DMS153 (cell line): ENCODE measurements at regions not wholly inside any gene's neighbourhood (a gene's known extent, or its start where the extent isn't known, plus 50 kb on each side); places are given as distances from the start of the nearest gene placed in this dataset.
"Not testable (repeated sequence)": the region's sequence is repeated elsewhere in the genome, so short reads cannot be mapped to it uniquely, and the experiment has no call there.

Source experiments
- DNase-seq: peaks from one replicate; lab custom pipeline; 2025; lab: John Stamatoyannopoulos, UW

DNA sequence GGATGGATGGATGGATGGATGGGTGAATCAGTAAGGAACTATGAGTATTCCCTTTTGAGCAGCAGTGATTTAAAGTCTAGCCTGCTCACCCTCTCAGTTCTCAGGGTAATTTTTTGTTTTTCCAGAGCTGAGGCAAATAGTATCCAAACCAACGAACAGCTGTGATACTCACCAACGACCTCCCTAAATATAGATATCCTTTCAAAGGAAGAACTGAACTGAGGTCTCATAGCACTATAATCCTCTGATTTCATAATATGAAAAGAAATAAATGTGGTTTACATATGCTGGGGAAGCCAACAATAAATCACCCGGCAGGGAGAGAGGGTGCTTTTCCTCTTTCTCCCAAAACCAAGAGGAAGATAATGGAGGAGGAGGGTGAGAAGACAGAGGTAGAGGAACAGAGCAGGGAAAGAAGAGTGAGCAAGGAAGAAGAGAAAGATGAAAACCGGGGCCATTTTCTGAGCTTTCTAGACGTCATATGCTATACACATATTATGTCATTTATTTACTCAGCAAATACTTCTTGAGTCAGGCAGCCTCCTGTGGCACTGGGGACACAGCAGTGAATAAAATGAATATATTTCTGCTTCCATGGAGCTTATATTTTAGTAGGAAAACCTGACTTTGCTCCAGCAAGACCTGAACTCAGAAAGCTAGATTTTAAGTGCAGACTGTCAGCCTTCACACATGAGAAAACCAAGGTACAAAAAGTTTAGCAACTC is 710.7 kb upstream of the TBX3 start:
- peak; percentile 72 for DNase-seq

DNA sequence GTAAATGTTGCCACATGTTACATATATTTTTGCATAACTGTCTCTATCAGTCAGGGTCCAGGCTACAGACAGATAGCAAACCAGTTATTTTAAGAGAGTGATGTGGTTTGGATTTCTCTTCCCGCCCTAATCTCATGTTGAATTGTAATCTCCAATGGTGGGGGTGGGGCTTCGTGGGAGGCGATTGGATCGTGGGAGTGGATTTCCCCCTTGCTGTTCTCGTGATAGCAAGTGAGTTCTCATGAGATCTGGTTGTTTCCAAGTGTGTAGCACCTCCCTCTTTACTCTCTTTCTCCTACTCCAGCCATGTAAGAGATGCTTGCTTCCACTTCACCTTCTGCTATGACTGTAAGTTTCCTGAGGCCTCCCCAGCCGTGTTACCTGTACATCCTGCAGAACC is 704.2 kb upstream of the TBX3 start:
- no peak for DNase-seq

DNA sequence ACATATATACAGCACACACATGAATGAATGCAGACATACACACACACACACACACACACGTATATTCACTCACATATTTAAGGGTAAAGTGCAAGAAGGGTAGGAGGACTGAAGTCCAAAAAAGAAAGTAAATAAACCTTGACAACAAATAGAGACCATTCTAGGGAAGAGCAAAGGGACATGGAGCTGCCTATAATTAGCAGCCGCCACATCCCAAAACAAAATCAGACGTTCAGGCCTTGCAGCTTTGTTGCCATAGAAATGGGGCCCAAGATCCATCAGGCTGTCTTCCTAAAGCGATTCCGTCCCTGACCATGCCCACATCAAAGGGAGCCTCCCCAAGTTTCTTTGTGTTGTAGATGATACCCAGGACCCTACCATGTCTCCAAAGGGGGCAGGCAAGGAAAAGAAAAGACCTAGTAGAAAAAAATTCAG is 703.5 kb upstream of the TBX3 start:
- DNase-seq: no peak

DNA sequence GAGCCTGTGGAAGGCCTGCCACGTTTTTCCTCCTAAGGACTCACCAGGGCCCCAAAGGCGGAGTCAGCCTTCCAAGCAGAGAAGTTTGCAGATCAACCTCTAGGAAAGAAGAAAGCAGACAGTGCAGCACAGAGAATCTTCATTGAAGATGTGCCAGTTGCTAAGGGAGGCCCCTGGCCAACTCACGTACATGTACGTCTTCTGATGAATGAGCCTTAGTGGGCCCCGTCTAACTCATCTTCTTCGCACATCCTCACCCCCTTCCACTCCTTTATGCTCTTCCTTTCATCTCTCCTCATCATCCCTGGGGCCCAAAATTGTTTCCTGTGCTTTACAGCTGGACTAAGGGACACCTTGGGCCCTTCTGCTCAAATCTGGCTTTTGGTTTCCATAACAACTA is 703.0 kb upstream of the TBX3 start:
- DNase-seq: no peak

DNA sequence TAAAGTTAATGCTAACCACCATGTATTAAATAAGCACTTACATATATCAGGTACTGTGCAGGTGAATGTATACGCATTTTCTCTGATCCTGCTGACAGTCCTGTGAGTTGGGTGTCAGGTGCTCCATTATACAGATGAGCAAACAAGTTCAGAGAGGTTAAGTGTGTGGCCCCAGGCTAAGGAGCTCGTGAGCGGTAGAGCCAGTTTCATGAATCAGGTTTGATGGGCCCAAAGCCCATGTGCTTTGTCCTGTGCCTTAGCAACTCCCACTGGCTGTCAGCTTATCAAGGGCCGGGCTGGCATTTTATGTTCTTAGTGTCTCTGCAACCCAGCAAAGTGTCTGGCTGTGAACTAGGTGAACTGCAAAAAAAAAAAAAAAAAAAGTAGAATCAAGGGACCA is 701.2 kb upstream of the TBX3 start:
- DNase-seq: no peak

DNA sequence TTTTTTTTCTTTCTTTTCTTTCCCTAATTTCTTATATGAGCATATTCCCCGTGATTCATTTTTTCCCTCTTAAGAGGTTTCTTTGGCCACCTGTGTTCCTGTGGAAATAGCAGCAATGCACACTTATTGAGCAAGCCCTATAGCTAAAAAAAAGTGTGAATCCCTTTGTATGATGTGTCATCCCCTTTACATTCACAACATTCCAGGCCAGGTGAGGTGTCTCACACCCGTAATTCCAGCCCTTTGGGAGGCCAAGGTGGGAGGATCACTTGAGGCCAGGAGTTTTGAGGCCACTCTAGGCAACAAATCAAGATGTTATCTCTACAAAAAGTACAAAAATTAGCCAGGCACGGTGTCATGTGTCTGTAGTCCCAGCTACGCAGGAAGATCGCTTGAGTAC is 700.4 kb upstream of the TBX3 start:
- DNase-seq: no peak

DNA sequence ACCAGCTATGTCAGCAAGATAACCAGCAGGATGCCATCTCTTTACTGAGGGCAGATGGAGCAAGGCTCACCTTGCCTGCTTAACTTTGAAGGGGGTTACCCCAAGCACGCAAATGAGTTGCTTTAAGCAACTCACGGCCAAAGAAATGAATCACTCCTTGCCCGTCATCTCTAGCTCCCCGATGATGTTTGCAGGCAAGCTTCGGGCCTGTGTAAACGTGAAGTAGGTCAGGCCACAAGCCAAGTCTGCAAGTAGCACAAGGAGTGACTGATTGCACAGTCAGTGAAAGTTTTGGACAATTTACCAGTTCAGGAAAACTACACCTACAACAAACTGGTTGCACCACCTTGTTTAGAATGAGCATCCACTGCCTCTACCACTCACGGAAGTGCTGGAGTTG is 699.7 kb upstream of the TBX3 start:
- no peak for DNase-seq

DNA sequence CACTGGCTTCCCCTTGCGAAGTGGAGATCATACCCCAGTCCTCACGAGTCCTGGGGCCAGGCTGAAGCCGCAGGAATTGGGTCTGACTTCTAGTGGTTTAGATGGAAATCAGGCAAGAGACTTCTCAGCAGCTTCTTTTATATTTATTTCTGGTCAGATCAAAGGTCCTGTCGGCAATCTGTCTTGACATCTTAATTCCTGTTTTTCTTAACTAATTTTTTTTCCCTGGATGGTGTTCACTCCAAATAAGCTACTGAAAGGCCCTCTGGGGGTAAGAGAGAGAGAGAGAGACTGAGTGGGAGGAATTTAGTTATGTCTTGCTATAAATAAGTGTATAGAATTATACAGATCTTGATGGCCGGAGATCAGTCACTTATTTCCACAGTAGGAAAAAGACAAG is 698.7 kb upstream of the TBX3 start:
- no peak for DNase-seq

DNA sequence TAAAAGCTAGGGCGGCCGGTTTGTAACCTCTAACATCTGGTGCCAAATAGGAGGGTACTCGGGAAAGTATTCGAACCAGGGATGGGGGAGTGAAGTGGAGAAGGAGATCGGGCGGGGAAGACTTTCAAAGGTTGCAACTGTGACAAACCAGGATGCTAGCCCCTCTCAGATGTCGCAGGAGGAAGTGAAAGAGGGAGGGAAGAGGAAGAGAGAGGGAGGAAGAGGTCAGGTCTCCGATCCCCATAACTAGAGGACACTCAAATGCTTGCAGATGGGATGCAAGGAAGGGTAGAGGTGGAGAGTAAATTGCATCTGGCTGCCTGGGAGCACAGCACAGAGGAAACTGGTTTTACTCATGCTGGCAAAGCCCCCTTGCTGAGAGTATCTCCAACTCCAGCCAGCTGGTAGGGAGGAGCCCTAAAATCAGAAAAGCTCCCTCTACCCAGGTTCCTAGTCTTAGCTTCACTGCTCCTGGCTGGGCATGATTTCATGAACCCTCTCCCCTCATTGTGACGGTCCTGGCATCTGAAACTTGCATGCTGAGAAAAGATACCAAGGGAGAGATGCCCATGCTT is 696.7 kb upstream of the TBX3 start:
- DNase-seq: no peak

DNA sequence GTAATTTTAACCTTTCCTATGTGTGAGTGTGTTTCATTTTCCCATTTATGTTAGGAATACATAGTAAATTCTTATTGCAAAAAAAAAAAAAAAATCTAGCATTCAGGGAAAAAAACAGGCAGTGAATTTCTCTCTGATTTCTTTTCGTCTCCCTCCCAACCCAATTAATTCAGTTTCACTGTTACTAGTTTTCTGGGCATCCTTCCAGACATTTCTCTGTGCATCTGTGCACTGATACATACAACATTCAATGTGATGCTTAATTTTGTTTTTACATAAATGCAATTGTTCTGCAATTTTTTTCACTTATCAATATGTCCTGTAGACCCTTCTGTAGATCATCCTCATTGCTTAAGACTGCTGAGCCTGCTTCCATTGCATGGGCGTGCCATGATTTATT is 694.3 kb upstream of the TBX3 start:
- no peak for DNase-seq

DNA sequence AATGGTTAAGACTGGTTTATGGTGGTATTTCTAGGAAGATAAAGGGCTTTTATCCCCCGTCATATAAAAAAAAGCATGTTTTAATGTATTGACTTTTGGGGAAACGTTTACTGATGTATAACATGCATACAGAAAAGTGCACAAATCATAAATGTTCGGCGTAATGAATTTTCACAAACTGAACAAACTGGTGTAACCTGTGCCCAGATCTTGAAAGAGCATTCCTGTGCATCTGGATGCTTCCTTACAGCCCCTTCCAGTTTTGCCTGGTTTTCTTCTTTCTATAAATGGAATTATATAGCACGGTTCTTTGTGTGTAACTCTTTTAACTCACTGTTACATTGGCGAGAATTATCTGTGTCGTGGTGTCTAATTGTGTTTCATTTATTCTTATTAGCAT is 693.8 kb upstream of the TBX3 start:
- no peak for DNase-seq

DNA sequence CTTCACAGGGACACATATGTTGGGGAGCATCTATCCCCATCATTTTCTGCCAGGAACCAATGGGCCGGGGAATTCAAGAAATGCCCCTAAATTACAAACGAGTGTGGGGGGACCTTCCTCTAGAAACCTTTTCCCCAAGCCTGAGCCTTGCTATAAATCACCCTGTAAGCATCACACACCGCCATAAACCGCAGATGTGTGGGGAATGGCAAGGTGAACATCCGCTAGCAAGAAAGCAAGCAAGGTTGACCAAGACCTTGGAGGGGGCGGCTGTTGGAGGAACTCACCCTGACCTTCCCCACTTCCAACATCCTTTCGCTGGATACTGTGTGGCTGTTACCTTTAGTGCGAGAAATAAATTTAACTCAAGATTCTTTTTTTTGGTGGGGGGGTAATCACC is 693.3 kb upstream of the TBX3 start:
- DNase-seq: no peak

DNA sequence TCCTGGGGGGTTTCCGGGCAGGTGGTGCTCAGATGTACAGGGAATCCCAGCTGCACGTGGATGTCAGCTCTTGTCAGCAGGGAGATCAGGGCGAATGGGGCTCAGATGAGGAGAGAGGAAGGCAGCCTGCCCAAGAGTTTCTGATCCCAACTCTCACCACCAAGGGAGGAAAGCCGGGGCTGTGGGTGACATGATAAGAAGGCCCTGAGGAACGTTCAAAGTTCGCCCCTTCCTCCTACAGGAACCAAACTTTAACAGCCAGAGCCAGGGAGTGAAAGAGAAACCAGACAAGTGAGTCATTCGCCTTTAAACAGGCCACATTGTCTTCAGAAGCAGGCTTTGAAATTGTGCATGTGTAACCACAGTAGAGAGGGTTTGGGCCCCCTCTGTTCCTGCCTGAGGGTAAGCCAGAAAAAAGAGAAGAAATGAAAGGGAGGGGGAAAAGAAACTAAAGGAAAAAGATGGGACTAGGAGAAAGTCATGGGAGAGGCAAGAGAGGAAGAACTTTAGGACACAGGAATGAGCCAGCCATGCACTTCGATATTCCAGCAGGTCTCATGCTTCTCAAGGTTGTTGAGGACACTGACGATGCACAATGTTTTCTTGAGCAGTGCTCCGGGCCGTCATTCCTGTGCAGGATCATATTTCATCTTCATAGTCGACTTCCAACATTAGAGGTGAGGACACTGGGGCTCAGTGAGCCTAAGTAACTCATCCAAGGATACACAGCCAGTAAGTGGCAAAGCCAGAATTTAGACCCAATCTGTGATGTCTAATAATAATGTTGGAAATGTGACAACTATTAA is 691.4 kb upstream of the TBX3 start:
- DNase-seq: no peak

DNA sequence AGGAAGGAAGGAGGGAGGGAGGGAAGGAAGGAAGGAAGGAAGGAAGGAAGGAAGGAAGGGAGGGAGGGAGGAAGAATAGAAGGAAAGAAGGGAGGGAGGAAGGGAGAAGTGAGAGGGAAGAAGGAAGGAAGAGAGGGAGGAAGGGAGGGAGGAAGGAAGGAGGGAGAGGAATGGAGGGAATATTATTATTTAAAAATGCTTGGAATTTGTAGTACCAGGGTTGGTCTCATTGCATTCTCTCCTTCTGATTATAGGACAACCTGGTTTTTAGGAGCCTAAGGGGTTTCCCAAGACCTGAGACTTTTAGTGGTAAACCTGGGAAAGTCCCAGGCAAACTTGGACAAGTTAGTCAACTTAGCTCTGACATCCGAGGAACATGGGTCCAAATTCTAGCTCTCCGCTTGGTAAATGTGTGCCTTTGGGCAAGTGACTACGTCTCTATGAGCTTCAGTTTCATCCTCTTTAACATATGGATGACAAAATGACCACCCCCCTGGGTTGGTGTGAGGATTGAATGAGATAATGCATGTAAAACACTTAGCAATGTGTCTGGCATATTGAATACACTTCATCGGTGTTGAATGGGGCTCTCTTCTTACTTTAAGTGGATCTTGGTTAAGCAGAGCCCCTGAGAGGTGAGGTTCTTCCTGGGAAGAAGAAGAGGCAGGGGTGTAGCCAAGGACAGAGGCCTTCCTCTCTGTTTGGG is 690.7 kb upstream of the TBX3 start:
- DNase-seq: no peak

DNA sequence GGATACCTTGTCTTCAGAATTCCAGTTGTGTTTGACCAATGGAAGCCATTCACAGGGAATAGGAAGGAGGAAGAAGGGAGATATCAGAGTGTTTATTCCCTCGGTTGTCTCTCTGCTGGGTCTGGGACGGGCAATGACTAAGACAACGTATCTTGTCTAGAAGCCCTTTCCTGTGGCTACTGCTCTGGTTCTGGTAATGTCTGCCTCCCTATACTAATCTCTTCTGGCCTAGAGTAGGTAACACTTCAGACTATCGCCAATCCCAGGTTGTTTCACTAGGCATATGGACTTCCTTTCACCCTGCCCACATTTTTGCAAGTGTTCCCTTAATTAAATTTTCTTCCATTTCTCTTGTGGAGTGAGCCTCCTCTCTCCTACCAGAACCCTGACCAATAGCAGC is 687.7 kb upstream of the TBX3 start:
- DNase-seq: no peak

DNA sequence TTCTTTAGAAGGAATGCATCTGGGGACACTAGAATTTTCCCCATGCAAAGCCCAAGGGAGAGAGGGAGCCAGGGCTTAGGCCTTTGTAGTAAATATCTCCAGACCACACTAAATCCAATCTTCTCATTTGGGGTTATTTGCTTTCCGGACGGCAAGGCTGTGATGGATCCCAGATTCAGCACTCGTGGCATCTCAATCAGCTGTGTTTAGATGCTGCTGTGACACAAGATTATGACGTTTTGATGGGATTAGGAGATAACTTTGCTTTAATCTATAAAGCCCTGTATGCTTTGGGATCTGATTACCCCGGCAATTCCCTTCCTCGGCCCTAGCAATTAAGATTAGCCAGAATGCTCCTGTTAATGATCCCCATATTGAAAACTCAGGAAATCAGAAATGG is 686.7 kb upstream of the TBX3 start:
- no peak for DNase-seq

DNA sequence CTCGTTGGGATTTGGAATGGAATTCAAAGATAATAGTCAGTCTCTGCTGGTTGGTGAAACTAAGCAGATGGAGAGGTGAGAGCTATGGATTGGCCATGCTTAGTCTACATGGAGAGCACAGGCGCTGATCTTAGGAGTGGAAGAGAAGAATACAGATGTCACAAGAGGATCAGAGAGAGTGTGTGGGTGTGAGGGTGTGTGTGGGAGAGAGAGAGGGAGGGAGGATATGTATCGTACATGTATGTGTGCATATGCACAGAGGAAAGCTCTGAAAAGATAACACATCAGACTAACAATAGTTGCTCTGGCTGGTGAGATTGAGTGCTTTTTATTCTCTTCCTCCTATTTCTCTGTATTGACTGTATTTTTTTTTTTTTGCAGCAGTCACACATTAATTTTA is 686.2 kb upstream of the TBX3 start:
- no peak for DNase-seq

DNA sequence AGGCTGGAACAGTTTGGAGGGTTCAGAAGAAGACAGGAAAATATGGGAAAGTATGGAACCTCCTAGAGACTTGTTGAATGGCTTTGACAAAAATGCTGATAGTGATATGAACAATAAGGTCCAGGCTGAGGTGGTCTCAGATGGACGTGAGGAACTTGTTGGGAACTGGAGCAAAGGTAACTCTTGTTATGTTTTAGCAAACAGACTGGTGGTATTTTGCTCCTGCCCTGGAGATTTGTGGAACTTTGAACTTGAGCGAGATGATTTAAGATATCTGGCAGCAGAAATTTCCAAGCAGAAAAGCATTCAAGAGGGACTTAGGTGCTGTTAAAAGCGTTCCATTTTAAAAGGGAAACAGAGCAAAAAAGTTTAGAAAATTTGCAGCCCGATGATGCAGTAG is 682.3 kb upstream of the TBX3 start:
- DNase-seq: not testable (repeated sequence)

DNA sequence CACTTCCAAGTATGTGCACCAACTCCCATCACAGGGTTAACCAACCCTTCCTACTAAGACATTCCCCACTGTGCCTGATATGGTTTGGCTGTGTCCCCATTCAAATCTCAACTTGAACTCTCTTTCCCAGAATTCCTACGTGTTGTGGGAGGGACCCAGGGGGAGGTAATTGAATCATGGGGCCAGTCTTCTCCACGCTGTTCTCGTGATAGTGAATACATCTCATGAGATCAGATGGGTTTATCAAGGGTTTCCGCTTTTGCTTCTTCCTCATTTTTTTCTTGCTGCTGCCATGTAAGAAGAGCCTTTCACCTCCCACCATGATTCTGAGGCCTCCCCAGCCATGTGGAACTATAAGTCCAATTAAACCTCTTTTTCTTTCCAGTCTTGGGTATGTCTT is 681.8 kb upstream of the TBX3 start:
- not testable (repeated sequence) for DNase-seq

DNA sequence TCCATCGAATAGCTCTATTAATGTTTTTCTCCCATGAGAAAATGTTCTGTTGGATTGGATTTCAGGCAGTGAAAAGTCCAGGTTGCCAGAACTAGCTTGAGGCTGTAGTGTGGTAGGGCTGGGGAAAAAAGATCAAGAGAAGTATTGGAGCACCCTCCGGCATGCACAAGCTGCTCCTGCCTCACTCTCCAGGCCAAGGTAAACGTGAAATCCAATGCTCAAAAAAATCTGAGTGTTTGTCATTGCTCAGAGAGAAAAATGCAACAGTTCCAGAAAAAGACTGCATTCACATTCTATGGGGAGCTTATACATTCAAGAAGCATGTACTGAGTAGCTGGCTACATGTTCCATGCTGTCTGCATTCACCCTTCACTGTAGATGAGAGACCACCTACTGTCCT is 680.9 kb upstream of the TBX3 start:
- no peak for DNase-seq

DNA sequence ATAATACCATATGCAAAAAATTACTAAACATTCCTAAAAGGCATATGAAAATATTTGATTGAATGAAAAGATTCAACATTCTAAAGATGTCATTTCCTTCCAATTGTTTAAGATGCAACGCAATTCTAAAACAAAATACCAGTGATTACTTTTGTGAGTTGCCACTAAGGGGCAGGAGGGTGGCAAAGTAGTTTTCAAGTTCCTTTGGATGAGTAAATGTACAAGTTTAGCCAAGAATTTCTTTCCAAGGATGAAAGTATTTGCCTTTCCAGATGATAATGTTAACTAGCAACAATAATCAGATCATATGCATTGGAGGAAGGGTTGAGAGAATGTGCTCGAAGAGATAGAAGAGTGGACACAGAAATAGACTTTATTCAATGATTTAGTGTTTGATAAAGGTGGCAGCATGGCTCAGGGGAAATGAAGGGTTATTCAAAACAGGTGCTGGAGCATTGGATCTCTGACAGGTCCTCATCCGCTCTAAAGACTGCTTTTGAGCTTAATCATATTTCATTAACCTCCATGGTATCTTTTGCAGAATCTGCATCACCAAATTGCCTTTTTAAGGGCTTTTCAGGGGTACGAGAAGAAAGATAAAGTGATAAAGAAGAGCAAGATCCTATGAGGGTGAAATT is 678.5 kb upstream of the TBX3 start:
- no peak for DNase-seq

DNA sequence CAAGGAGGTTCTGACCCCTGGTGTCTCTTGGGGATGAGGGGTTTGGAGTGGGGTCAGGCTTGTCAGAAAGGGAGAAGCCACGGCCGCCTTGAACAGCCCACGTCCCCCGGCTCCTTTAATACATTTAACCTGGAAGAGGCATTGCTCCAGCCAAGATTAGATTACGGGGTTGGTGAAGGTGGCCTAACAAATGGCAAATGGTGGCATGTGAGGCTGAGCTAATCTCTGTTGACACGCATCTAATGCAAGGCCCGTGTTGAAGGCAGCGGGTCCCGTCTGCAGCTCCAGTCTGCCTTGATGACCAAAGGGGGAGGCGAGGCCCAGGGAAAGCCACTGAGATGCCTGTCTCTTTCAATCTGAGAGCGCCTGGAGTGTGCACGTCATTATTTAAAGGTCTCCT is 673.7 kb upstream of the TBX3 start:
- no peak for DNase-seq
